Osteocyte (in vitro differentiated cells): ENCODE measurements at regions not wholly inside any gene's neighbourhood (a gene's known extent, or its start where the extent isn't known, plus 50 kb on each side); places are given as distances from the start of the nearest gene placed in this dataset.

ENCODE experiments used
- DNase-seq: peaks from one replicate; pipeline ENCODE4 v3.0.0; 2021; ENCODE audit warnings: mixed read lengths; ENCODE audit not compliant: unreplicated experiment; ENCODE audit errors: extremely low spot score
- H3K27ac Mint-ChIP-seq: one replicate; pipeline ENCODE4 v1.8.0; 2021; ENCODE audit warnings: mild to moderate bottlenecking, mixed read lengths; ENCODE audit not compliant: unreplicated experiment
- H3K27me3 Mint-ChIP-seq: one replicate; pipeline ENCODE4 v1.8.0; 2021; ENCODE audit warnings: mixed read lengths; ENCODE audit not compliant: unreplicated experiment
- H3K36me3 Mint-ChIP-seq: one replicate; pipeline ENCODE4 v1.8.0; 2021; ENCODE audit warnings: mixed read lengths; ENCODE audit not compliant: unreplicated experiment
- H3K4me1 Mint-ChIP-seq: one replicate; pipeline ENCODE4 v1.8.0; 2021; ENCODE audit warnings: mixed read lengths; ENCODE audit not compliant: unreplicated experiment
- H3K4me3 Mint-ChIP-seq: one replicate; pipeline ENCODE4 v1.8.0; 2021; ENCODE audit warnings: mild to moderate bottlenecking, moderate library complexity, mixed read lengths; ENCODE audit not compliant: unreplicated experiment
- H3K9me3 Mint-ChIP-seq: one replicate; pipeline ENCODE4 v1.8.0; 2021; ENCODE audit warnings: mixed read lengths; ENCODE audit not compliant: unreplicated experiment
- CTCF ChIP-seq: fragments of 200-600 bp; sonication (generic); IDR thresholded peaks from 2 replicates; pipeline ENCODE4 v1.5.0; 2021; ENCODE audit warnings: antibody characterized with exemption, mild to moderate bottlenecking, moderate library complexity

GRCh38 chr20:59386809-59387208 is 86.4 kb downstream of the EDN3 start:
- peaks cover 7% of the 10 kb centered on the region for H3K4me1 Mint-ChIP-seq
- no peaks in the 10 kb centered on the region for H3K27me3 Mint-ChIP-seq
- peaks cover 5% of the 10 kb centered on the region for H3K9me3 Mint-ChIP-seq
- no peaks in the 10 kb centered on the region for H3K36me3 Mint-ChIP-seq
- H3K27ac Mint-ChIP-seq: peak overlapping the region; percentile 31
- no peak overlapping the region for H3K4me3 Mint-ChIP-seq
- TF ChIP-seq CTCF: no peak
- DNase-seq: no peak

GRCh38 chr20:59387891-59388290 is 87.5 kb downstream of the EDN3 start:
- H3K36me3 Mint-ChIP-seq: no peaks in the 10 kb centered on the region
- H3K4me3 Mint-ChIP-seq: no peak overlapping the region
- DNase-seq: no peak
- H3K9me3 Mint-ChIP-seq: peaks cover 5% of the 10 kb centered on the region
- no peaks in the 10 kb centered on the region for H3K27me3 Mint-ChIP-seq
- peaks cover 7% of the 10 kb centered on the region for H3K4me1 Mint-ChIP-seq
- H3K27ac Mint-ChIP-seq: no peak overlapping the region
- TF ChIP-seq CTCF: no peak

GRCh38 chr20:59388402-59388801 is 88.0 kb downstream of the EDN3 start:
- Mint-ChIP-seq H3K27ac (no peak overlapping the region), H3K4me3 (no peak overlapping the region), H3K9me3 (peaks cover 5% of the 10 kb centered on the region), H3K4me1 (peaks cover 7% of the 10 kb centered on the region), H3K36me3 (no peaks in the 10 kb centered on the region), H3K27me3 (no peaks in the 10 kb centered on the region)
- TF ChIP-seq CTCF: no peak
- no peak for DNase-seq

GRCh38 chr20:59390437-59390836 is 90.0 kb downstream of the EDN3 start:
- peaks cover 7% of the 10 kb centered on the region for H3K4me1 Mint-ChIP-seq
- H3K4me3 Mint-ChIP-seq: no peak overlapping the region
- H3K36me3 Mint-ChIP-seq: no peaks in the 10 kb centered on the region
- H3K9me3 Mint-ChIP-seq: peaks cover 5% of the 10 kb centered on the region
- TF ChIP-seq CTCF: no peak
- peaks cover 4% of the 10 kb centered on the region for H3K27me3 Mint-ChIP-seq
- H3K27ac Mint-ChIP-seq: no peak overlapping the region
- no peak for DNase-seq

GRCh38 chr20:59391975-59392374 is 91.6 kb downstream of the EDN3 start:
- Mint-ChIP-seq H3K4me3 (no peak overlapping the region), H3K27ac (no peak overlapping the region), H3K9me3 (peaks cover 5% of the 10 kb centered on the region), H3K36me3 (no peaks in the 10 kb centered on the region), H3K27me3 (peaks cover 4% of the 10 kb centered on the region), H3K4me1 (peaks cover 3% of the 10 kb centered on the region)
- no peak for TF ChIP-seq CTCF
- no peak for DNase-seq
